Hematopoietic multipotent progenitor cell treated with erythropoietin and hydrocortisone succinate and interleukin-3 and kit ligand, for 15 days (in vitro differentiated cells): ENCODE measurements at regions not wholly inside any gene's neighbourhood (a gene's known extent, or its start where the extent isn't known, plus 50 kb on each side); places are given as distances from the start of the nearest gene placed in this dataset.

Source experiments
- DNase-seq: peaks from one replicate; pipeline ENCODE4 v3.0.0-alpha.2; 2015; ENCODE audit warnings: low spot score

GRCh38 chr20:52572687-52573086 is 381.1 kb upstream of the ZFP64 start:
- no peak for DNase-seq

- no peak for DNase-seq
Measured at GRCh38 chr20:52569201-52569600, 377.6 kb upstream of the ZFP64 start.

- no peak for DNase-seq
Measured at GRCh38 chr20:52565614-52566013, 374.0 kb upstream of the ZFP64 start.

- no peak for DNase-seq
Measured at GRCh38 chr20:52564594-52564993, 373.0 kb upstream of the ZFP64 start.

GRCh38 chr20:52552181-52552872 is 360.7 kb upstream of the ZFP64 start:
- DNase-seq: no peak

GRCh38 chr20:52542131-52542530 is 350.6 kb upstream of the ZFP64 start:
- DNase-seq: no peak

GRCh38 chr20:52540509-52540908 is 348.9 kb upstream of the ZFP64 start:
- DNase-seq: no peak

GRCh38 chr20:52539891-52540290 is 348.3 kb upstream of the ZFP64 start:
- no peak for DNase-seq

- DNase-seq: no peak
Measured at GRCh38 chr20:52536841-52537400, 345.3 kb upstream of the ZFP64 start.

- no peak for DNase-seq
Measured at GRCh38 chr20:52536040-52536439, 344.5 kb upstream of the ZFP64 start.

- no peak for DNase-seq
Measured at GRCh38 chr20:52534616-52535015, 343.0 kb upstream of the ZFP64 start.

- DNase-seq: no peak
Measured at GRCh38 chr20:52533401-52533800, 341.8 kb upstream of the ZFP64 start.

- DNase-seq: no peak
Measured at GRCh38 chr20:52532674-52533073, 341.1 kb upstream of the ZFP64 start.

- DNase-seq: no peak
Measured at GRCh38 chr20:52530571-52530970, 339.0 kb upstream of the ZFP64 start.

- DNase-seq: no peak
Measured at GRCh38 chr20:52529826-52530225, 338.2 kb upstream of the ZFP64 start.

- no peak for DNase-seq
Measured at GRCh38 chr20:52524861-52525260, 333.3 kb upstream of the ZFP64 start.

- DNase-seq: no peak
Measured at GRCh38 chr20:52518735-52519134, 327.2 kb upstream of the ZFP64 start.

- DNase-seq: no peak
Measured at GRCh38 chr20:52515877-52516276, 324.3 kb upstream of the ZFP64 start.

GRCh38 chr20:52500157-52500556 is 308.6 kb upstream of the ZFP64 start:
- DNase-seq: no peak

- DNase-seq: no peak
Measured at GRCh38 chr20:52497731-52498130, 306.2 kb upstream of the ZFP64 start.

GRCh38 chr20:52496191-52496590 is 304.6 kb upstream of the ZFP64 start:
- DNase-seq: no peak

GRCh38 chr20:52494244-52494643 is 302.7 kb upstream of the ZFP64 start:
- no peak for DNase-seq

- no peak for DNase-seq
Measured at GRCh38 chr20:52493171-52493721, 301.7 kb upstream of the ZFP64 start.
